OCI-LY7 (cell line): ENCODE measurements at regions not wholly inside any gene's neighbourhood (a gene's known extent, or its start where the extent isn't known, plus 50 kb on each side); places are given as distances from the start of the nearest gene placed in this dataset.

ENCODE experiments used
- BruUV-seq: library from RNA; stranded (reverse); fragments of 400-500 nt; replicated peaks from 2 replicates; lab custom pipeline; 2021; lab: Mats Ljungman, UMichigan
- CTCF ChIA-PET: fragments of 300-600 bp; sonication (Branson Sonifier 250); formaldehyde crosslinking; loops from one replicate; lab custom pipeline; 2022; ENCODE audit warnings: antibody characterized with exemption; ENCODE audit not compliant: unreplicated experiment; lab: Charles Lee
- POLR2A ChIA-PET: fragments of 300-600 bp; sonication (Branson Sonifier 250); formaldehyde crosslinking; loops from one replicate; lab custom pipeline; 2022; ENCODE audit warnings: antibody characterized with exemption; lab: Charles Lee
- DNase-seq: peaks from one replicate; pipeline ENCODE4 v3.0.0-alpha.2; 2015; ENCODE audit warnings: low spot score
- H2AFZ ChIP-seq: fragments of 200-600 bp; sonication (generic), shearing (Covaris generic); 2 replicates; pipeline ENCODE4 v1.6.1; 2014; ENCODE audit warnings: mild to moderate bottlenecking, antibody characterized with exemption, low read length, moderate library complexity
- H3K27ac ChIP-seq: fragments of 200-600 bp; sonication (generic); 2 replicates; pipeline ENCODE4 v1.5.1; 2014; ENCODE audit warnings: mixed run types, low read depth, mild to moderate bottlenecking, moderate library complexity, low read length, inconsistent platforms; ENCODE audit not compliant: poor library complexity, severe bottlenecking
- H3K36me3 ChIP-seq: fragments of 200-600 bp; sonication (generic); 2 replicates; pipeline ENCODE4 v1.6.1; 2014; ENCODE audit warnings: mild to moderate bottlenecking, antibody characterized with exemption, low read length, moderate library complexity, mixed read lengths; ENCODE audit not compliant: insufficient read depth
- H3K4me1 ChIP-seq: fragments of 200-600 bp; sonication (generic); 2 replicates; pipeline ENCODE4 v1.5.1; 2014; ENCODE audit warnings: mild to moderate bottlenecking, low read length; ENCODE audit not compliant: insufficient read depth, poor library complexity, severe bottlenecking
- H3K4me2 ChIP-seq: fragments of 200-600 bp; sonication (generic); 2 replicates; pipeline ENCODE4 v1.6.1; 2014; ENCODE audit warnings: mild to moderate bottlenecking, low read length
- H3K4me3 ChIP-seq: fragments of 200-600 bp; sonication (generic); 2 replicates; pipeline ENCODE4 v1.5.1; 2014; ENCODE audit warnings: mild to moderate bottlenecking, low read depth, low read length; ENCODE audit not compliant: poor library complexity, severe bottlenecking
- H3K79me2 ChIP-seq: fragments of 200-600 bp; sonication (generic); 2 replicates; pipeline ENCODE4 v1.6.1; 2016; ENCODE audit warnings: low read depth, mild to moderate bottlenecking, low read length, moderate library complexity, mixed read lengths; ENCODE audit not compliant: insufficient read depth
- H3K9me2 ChIP-seq: fragments of 200-600 bp; sonication (generic); 2 replicates; pipeline ENCODE4 v1.6.1; 2016; ENCODE audit warnings: mild to moderate bottlenecking, low read length, mixed read lengths; ENCODE audit not compliant: insufficient read depth
- H3K9me3 ChIP-seq: fragments of 200-600 bp; sonication (generic); 2 replicates; pipeline ENCODE4 v1.6.1; 2014; ENCODE audit warnings: mild to moderate bottlenecking, mixed run types, low read length, mixed read lengths
- H4K20me1 ChIP-seq: fragments of 200-600 bp; sonication (generic); 2 replicates; pipeline ENCODE4 v1.6.1; 2014; ENCODE audit warnings: mild to moderate bottlenecking, antibody characterized with exemption, low read length, moderate library complexity, mixed read lengths; ENCODE audit not compliant: insufficient read depth
- CTCF ChIP-seq: fragments of 200-600 bp; sonication (generic); conservative IDR thresholded peaks from 2 replicates; pipeline ENCODE4 v1.5.1; 2014; ENCODE audit warnings: mild to moderate bottlenecking, antibody characterized with exemption, low read length, moderate library complexity, mixed read lengths
- EZH2phosphoT487 ChIP-seq: fragments of 200-600 bp; sonication (generic); IDR thresholded peaks from 2 replicates; pipeline ENCODE4 v1.6.1; 2018; ENCODE audit warnings: low read depth, borderline replicate concordance, mild to moderate bottlenecking, mixed run types, antibody characterized with exemption, low read length, moderate library complexity, mixed read lengths
- intact Hi-C: fragments of 100-400 bp; cut with micrococcal nuclease; formaldehyde crosslinking; loops from one replicate; pipeline ENCODE4 v1.10.0; 2022; ENCODE audit not compliant: unreplicated experiment

GRCh38 chr5:35470866-35471265, 146.8 kb upstream of the SPEF2 start:
- H3K27ac ChIP-seq, result no peak overlapping the region
- no peak overlapping the region for H2AFZ ChIP-seq
- CTCF ChIA-PET, result no interaction called here
- TF ChIP-seq CTCF (no peak), EZH2phosphoT487 (no peak)
- no peaks in the 10 kb centered on the region for H3K4me1 ChIP-seq
- no peaks in the 10 kb centered on the region for H3K9me3 ChIP-seq
- intact Hi-C loops, result no loop called here
- no TSS peak for BruUV-seq
- POLR2A ChIA-PET, result interaction anchor here (1.0 kb wide), 1 partner anchor 9 kb away, joined by 3 read pairs; no protein-coding TSS in a partner anchor
- no peak overlapping the region for H3K4me2 ChIP-seq
- H3K4me3 ChIP-seq, result no peak overlapping the region
- H3K9me2 ChIP-seq, result no peaks in the 10 kb centered on the region
- H3K36me3 ChIP-seq, result no peaks in the 10 kb centered on the region
- no peak for DNase-seq
- no peaks in the 10 kb centered on the region for H4K20me1 ChIP-seq
- no peaks in the 10 kb centered on the region for H3K79me2 ChIP-seq

GRCh38 chr5:35468811-35469210, 148.9 kb upstream of the SPEF2 start:
- Histone ChIP-seq H3K79me2 (no peaks in the 10 kb centered on the region), H3K9me2 (no peaks in the 10 kb centered on the region), H3K4me1 (no peaks in the 10 kb centered on the region), H3K9me3 (no peaks in the 10 kb centered on the region), H3K4me3 (no peak overlapping the region), H3K36me3 (no peaks in the 10 kb centered on the region), H4K20me1 (no peaks in the 10 kb centered on the region), H3K27ac (no peak overlapping the region), H3K4me2 (no peak overlapping the region), H2AFZ (no peak overlapping the region)
- ChIA-PET CTCF (no interaction called here), POLR2A (interaction anchor here (0.8 kb wide), 1 partner anchor 8 kb away, joined by 4 read pairs; no protein-coding TSS in a partner anchor)
- no peak for TF ChIP-seq EZH2phosphoT487
- TF ChIP-seq CTCF, result no peak
- intact Hi-C loops, result no loop called here
- BruUV-seq, result no TSS peak
- DNase-seq, result no peak

- Histone ChIP-seq H3K4me1 (no peaks in the 10 kb centered on the region), H3K9me3 (no peaks in the 10 kb centered on the region), H3K4me2 (no peak overlapping the region), H3K36me3 (no peaks in the 10 kb centered on the region), H3K79me2 (no peaks in the 10 kb centered on the region), H4K20me1 (no peaks in the 10 kb centered on the region), H2AFZ (no peak overlapping the region), H3K27ac (no peak overlapping the region), H3K4me3 (no peak overlapping the region), H3K9me2 (no peaks in the 10 kb centered on the region)
- CTCF ChIA-PET, result no interaction called here
- POLR2A ChIA-PET, result interaction anchor here (0.6 kb wide), 1 partner anchor 331 kb away, joined by 3 read pairs; no protein-coding TSS in a partner anchor
- TF ChIP-seq CTCF, result no peak
- TF ChIP-seq EZH2phosphoT487, result no peak
- no peak for DNase-seq
- intact Hi-C loops, result no loop called here
- BruUV-seq, result no TSS peak
These were observed 150.9 kb upstream of the SPEF2 start for GRCh38 chr5:35466746-35467145.
